Gastroesophageal sphincter (tissue), 3 donors: ENCODE measurements at regions not wholly inside any gene's neighbourhood (a gene's known extent, or its start where the extent isn't known, plus 50 kb on each side); places are given as distances from the start of the nearest gene placed in this dataset.

Experiments used
- CTCF ChIP-seq, 4 experiments: fragments of 200-600 bp in 2 of 4; fragments of 450-650 bp in 2 of 4; sonication (generic) in 1 of 4; IDR thresholded peaks; one replicate each; pipeline ENCODE4 v1.5.1; 2017 to 2019; ENCODE audit warnings: antibody characterized with exemption in 4 of 4, mild to moderate bottlenecking in 2 of 4, moderate library complexity in 2 of 4
- POLR2A ChIP-seq, 2 donors: fragments of 450-650 bp; IDR thresholded peaks; one replicate each; pipeline ENCODE4 v1.6.1; 2017; ENCODE audit warnings: antibody characterized with exemption in 2 of 2, mild to moderate bottlenecking in 2 of 2, moderate library complexity in 1 of 2
- POLR2AphosphoS5 ChIP-seq: sonication (generic); formaldehyde crosslinking; IDR thresholded peaks from one replicate; pipeline ENCODE4 v1.6.1; 2017; ENCODE audit warnings: antibody characterized with exemption

- TF ChIP-seq CTCF (IDR thresholded peaks at IDR 0.05) (no peak), POLR2A (IDR thresholded peaks at IDR 0.05) (no peak), POLR2AphosphoS5 (no peak)
Measured at GRCh38 chr2:83022631-83023210, 1436.4 kb downstream of the SUCLG1 start.
